ENCODE measurements at regions not wholly inside any gene's neighbourhood (a gene's known extent, or its start where the extent isn't known, plus 50 kb on each side); places are given as distances from the start of the nearest gene placed in this dataset.

DNA sequence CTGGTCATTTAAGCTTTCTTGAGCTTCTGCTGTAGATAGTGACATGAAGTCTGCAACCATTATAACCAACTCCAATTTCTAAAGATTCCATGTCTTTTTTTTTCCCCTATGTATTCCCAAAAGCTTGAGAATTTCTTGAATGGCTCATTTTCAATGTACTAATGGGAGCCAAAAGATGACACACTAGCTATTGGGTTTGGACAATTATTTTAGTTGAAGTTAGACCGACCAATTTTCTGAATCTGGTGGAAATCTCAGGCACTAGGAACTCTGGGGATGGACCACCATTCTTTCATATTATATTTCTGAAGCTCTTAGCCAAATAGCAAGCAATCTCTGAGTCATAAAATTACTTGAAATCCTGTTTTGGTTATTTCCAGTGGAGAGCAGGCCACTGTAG, 617.4 kb upstream of the ADAMTS5 start:
- TF ChIP-seq, protein P1, sequence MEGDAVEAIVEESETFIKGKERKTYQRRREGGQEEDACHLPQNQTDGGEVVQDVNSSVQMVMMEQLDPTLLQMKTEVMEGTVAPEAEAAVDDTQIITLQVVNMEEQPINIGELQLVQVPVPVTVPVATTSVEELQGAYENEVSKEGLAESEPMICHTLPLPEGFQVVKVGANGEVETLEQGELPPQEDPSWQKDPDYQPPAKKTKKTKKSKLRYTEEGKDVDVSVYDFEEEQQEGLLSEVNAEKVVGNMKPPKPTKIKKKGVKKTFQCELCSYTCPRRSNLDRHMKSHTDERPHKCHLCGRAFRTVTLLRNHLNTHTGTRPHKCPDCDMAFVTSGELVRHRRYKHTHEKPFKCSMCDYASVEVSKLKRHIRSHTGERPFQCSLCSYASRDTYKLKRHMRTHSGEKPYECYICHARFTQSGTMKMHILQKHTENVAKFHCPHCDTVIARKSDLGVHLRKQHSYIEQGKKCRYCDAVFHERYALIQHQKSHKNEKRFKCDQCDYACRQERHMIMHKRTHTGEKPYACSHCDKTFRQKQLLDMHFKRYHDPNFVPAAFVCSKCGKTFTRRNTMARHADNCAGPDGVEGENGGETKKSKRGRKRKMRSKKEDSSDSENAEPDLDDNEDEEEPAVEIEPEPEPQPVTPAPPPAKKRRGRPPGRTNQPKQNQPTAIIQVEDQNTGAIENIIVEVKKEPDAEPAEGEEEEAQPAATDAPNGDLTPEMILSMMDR (conservative IDR thresholded peaks at IDR 0.05; ENCODE audit: low read length), result no peak
- no peak for TF ChIP-seq EZH2phosphoT487 (IDR thresholded peaks at IDR 0.05; ENCODE audit: borderline replicate concordance)

Data from Loucy (cell line).